Transverse colon (tissue), 4 donors: ENCODE measurements at regions not wholly inside any gene's neighbourhood (a gene's known extent, or its start where the extent isn't known, plus 50 kb on each side); places are given as distances from the start of the nearest gene placed in this dataset.
A peak's percentile ranks its signal among the peaks of the same experiment; 100 is the strongest.

Experiments
- DNase-seq: peaks from one replicate; pipeline ENCODE4 v3.0.0-alpha.2; 2019
- H3K27ac ChIP-seq, 4 donors: fragments of 200-600 bp; sonication (generic); 2 replicates each; pipeline ENCODE4 v1.5.1; 2016 to 2018; ENCODE audit warnings: inconsistent platforms in 4 of 4
- H3K27me3 ChIP-seq: fragments of 200-600 bp; sonication (generic); 2 replicates; pipeline ENCODE4 v1.5.1; 2017; ENCODE audit warnings: inconsistent platforms
- H3K36me3 ChIP-seq, 4 donors: fragments of 200-600 bp; sonication (generic); 2 replicates each; pipeline ENCODE4 v1.5.1; 2017 to 2019; ENCODE audit warnings: inconsistent platforms in 4 of 4
- H3K4me1 ChIP-seq, 4 donors: fragments of 200-600 bp; sonication (generic); 2 replicates each; pipeline ENCODE4 v1.5.1; 2017 to 2020; ENCODE audit warnings: inconsistent platforms in 4 of 4
- H3K4me3 ChIP-seq, 4 donors: fragments of 200-600 bp; sonication (generic); 1 replicate in 1 of 4; 2 replicates in 3 of 4; pipeline versions ENCODE4 v1.5.1 to v1.6.1; 2017 to 2019; ENCODE audit warnings: inconsistent platforms in 4 of 4
- H3K9me3 ChIP-seq, 2 donors: fragments of 200-600 bp; sonication (generic); 2 replicates each; pipeline ENCODE4 v1.5.1; 2017 to 2019; ENCODE audit warnings: inconsistent platforms in 2 of 2
- CTCF ChIP-seq, 5 experiments: fragments of 200-600 bp in 3 of 5; fragments of 450-650 bp in 2 of 5; sonication (generic) in 3 of 5; IDR thresholded peaks; 1 replicate in 2 of 5; 2 replicates in 3 of 5; pipeline ENCODE4 v1.5.1; 2016 to 2017; ENCODE audit warnings: antibody characterized with exemption in 5 of 5, inconsistent platforms in 3 of 5, mild to moderate bottlenecking in 2 of 5, moderate library complexity in 1 of 5
- EP300 ChIP-seq: sonication (generic); formaldehyde crosslinking; IDR thresholded peaks from one replicate; pipeline ENCODE4 v1.6.1; 2017; ENCODE audit warnings: antibody characterized with exemption, low read depth
- POLR2A ChIP-seq: fragments of 450-650 bp; IDR thresholded peaks from one replicate; pipeline ENCODE4 v1.6.1; 2016; ENCODE audit warnings: antibody characterized with exemption, mild to moderate bottlenecking, moderate library complexity
- POLR2AphosphoS5 ChIP-seq, 3 donors: sonication (generic); formaldehyde crosslinking; IDR thresholded peaks; one replicate each; pipeline ENCODE4 v1.6.1; 2016; ENCODE audit warnings: antibody characterized with exemption in 3 of 3
- WGBS, 2 donors: methylation state at CpG; one replicate each; pipeline ENCODE4 v1.1.5; 2018; ENCODE audit warnings: low coverage in 1 of 2; 5-methylcytosine and 5-hydroxymethylcytosine counted together
- in situ Hi-C, 4 donors: fragments of 200-750 bp; cut with MboI; loops; one replicate each; pipeline versions ENCODE4 v1.15.0 to v1.15.1; 2017; ENCODE audit warnings: low sequenced_read_pairs in 3 of 4, low pct_ligation_motif_present in 1 of 4, low pct_unique_long_range_greater_than_20kb in 1 of 4
- intact Hi-C: fragments of 100-400 bp; cut with DNase I; formaldehyde crosslinking; loops from one replicate; pipeline ENCODE4 v1.15.1; 2023; ENCODE audit warnings: low total_unique reads

DNA sequence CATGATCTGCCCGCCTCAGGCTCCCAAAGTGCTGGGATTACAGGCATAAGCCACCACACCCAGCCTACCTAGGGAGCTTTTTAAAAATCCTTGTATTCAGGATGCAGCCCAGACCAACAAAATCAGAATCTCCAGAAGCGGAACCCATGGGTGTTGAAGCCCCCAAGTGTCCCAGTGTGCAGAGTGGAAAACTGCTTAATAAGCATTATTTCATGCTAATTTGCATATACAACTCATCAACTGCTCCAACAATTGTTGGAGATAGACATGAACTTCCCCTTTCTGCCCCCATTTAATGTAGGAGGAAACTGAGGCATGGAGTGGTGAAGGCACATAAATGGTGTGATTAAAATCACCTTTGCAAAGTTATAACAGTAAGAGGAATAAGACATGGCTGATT lies 84.3 kb upstream of the C16orf82 start:
- Histone ChIP-seq H3K27ac (no peak overlapping the region), H3K4me1 (no peaks in the 10 kb centered on the region), H3K27me3 (no peaks in the 10 kb centered on the region), H3K36me3 (no peaks in the 10 kb centered on the region), H3K9me3 (no peaks in the 10 kb centered on the region), H3K4me3 (no peak overlapping the region)
- 94% methylated on average over 2 of the region's 2 CpGs; no CpG with 5 or more reads in 1 of the 2 donors for WGBS, 2 donors
- intact Hi-C loops (no loop called here), in situ Hi-C loops (no loop called here)
- no peak for DNase-seq
- TF ChIP-seq CTCF (IDR thresholded peaks at IDR 0.05) (no peak), POLR2AphosphoS5 (IDR thresholded peaks at IDR 0.05) (no peak), POLR2A (no peak), EP300 (no peak)

DNA sequence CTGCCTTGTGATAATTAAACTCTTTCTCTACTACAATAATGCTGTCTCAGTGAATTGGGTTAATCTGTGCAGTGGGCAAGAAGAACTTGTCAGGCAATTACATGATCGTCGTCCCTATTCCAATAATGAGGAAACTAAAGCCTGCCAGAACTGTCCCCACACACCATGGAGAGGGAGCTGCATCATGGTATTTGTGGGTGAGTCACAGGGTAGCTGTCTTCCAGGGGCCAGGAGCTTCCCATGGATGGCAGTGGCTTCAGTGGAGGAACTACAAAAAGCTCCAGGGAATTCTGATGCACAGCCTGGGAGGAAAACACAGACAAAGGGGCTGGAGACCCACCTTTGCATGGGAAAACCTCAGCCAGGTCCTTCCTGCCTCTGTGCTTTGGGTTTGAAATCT lies 83.3 kb upstream of the C16orf82 start:
- Histone ChIP-seq H3K4me1 (no peaks in the 10 kb centered on the region), H3K27ac (no peak overlapping the region), H3K27me3 (no peaks in the 10 kb centered on the region), H3K36me3 (no peaks in the 10 kb centered on the region), H3K9me3 (no peaks in the 10 kb centered on the region), H3K4me3 (no peak overlapping the region)
- 86% methylated on average over 2 of the region's 2 CpGs; no CpG with 5 or more reads in 1 of the 2 donors for WGBS, 2 donors
- DNase-seq = no peak
- intact Hi-C loops (no loop called here), in situ Hi-C loops (no loop called here)
- no peak for TF ChIP-seq CTCF (IDR thresholded peaks at IDR 0.05)
- TF ChIP-seq POLR2AphosphoS5 (IDR thresholded peaks at IDR 0.05) = no peak
- no peak for TF ChIP-seq EP300
- TF ChIP-seq POLR2A = no peak

- in situ Hi-C loops (no loop called here), intact Hi-C loops (no loop called here)
- H3K27ac ChIP-seq = no peak overlapping the region
- 69 to 91% methylated on average over 7 to 17 of the region's 17 CpGs for WGBS, 2 donors
- no peaks in the 10 kb centered on the region for H3K4me1 ChIP-seq
- H3K36me3 ChIP-seq = no peaks in the 10 kb centered on the region
- TF ChIP-seq POLR2AphosphoS5 (IDR thresholded peaks at IDR 0.05) = no peak
- no peak for TF ChIP-seq EP300
- no peak for TF ChIP-seq CTCF (IDR thresholded peaks at IDR 0.05)
- no peak for TF ChIP-seq POLR2A
- no peaks in the 10 kb centered on the region for H3K27me3 ChIP-seq
- no peaks in the 10 kb centered on the region for H3K9me3 ChIP-seq
- DNase-seq = no peak
- H3K4me3 ChIP-seq = no peak overlapping the region
Observed at GRCh38 chr16:26985100-26986065, 81.3 kb upstream of the C16orf82 start.

- peak in 1 of 3 donors; percentile 19 for TF ChIP-seq POLR2AphosphoS5 (IDR thresholded peaks at IDR 0.05)
- no peak for TF ChIP-seq POLR2A
- no peak for TF ChIP-seq CTCF (IDR thresholded peaks at IDR 0.05)
- no peak for TF ChIP-seq EP300
- Histone ChIP-seq H3K4me1 (no peaks in the 10 kb centered on the region), H3K27me3 (no peaks in the 10 kb centered on the region), H3K4me3 (no peak overlapping the region), H3K36me3 (no peaks in the 10 kb centered on the region), H3K27ac (peak overlapping the region in 1 of 4 donors; percentile 24), H3K9me3 (no peaks in the 10 kb centered on the region)
- WGBS, 2 donors = 44% methylated on average over 7 of the region's 7 CpGs; no CpG with 5 or more reads in 1 of the 2 donors
- peak; percentile 7 for DNase-seq
- in situ Hi-C loops (no loop called here), intact Hi-C loops (no loop called here)
Observed at GRCh38 chr16:26987597-26988010, 79.1 kb upstream of the C16orf82 start.
